ENCODE measurements at regions not wholly inside any gene's neighbourhood (a gene's known extent, or its start where the extent isn't known, plus 50 kb on each side); places are given as distances from the start of the nearest gene placed in this dataset.
"Not testable (repeated sequence)": the region's sequence is repeated elsewhere in the genome, so short reads cannot be mapped to it uniquely, and the experiment has no call there.

DNA sequence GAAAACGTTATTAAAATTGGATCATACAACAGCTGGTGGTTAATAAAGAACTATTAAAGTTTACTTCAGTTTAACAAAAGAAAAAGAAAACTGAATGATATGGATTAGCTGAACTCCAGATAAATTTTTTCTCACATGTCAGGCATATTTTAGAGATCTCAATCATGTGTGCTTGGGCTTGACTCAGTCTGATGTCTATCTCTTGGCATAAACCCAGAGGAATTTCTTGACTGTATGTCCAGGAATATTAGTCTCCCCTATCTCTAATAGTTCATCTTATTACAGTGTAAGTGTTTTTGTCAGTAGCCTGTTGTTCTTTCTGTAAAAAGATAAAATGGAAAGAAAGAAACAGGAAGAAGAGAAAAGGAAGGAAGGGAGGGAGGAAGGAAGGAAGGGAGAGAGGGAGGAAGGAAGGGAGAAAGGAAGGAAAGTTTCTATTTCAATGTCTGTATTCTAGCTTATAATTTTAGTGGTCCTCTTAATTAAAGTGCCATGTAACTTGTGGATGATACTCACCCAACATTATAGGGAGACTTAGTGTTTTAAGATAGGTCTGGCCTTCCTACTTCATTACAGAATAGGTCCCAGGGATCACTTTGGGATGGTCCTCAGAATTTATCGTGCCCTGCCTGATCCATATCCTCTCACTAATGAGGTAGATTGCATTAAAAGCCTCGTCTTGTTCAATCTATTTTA lies 99.7 kb upstream of the UGP2 start:
- peaks cover 4% of the 10 kb centered on the region for H3K9me3 Mint-ChIP-seq
- H3K27ac Mint-ChIP-seq = no peak overlapping the region
- H3K4me3 Mint-ChIP-seq = no peak overlapping the region
- no peaks in the 10 kb centered on the region for H3K4me1 Mint-ChIP-seq
- DNase-seq (ENCODE audit: low spot score in 2 of 2) (no peak), ATAC-seq (no peak)
- H3K36me3 Mint-ChIP-seq = no peaks in the 10 kb centered on the region

- H3K36me3 Mint-ChIP-seq = no peaks in the 10 kb centered on the region
- H3K27ac Mint-ChIP-seq = no peak overlapping the region
- H3K4me1 Mint-ChIP-seq = no peaks in the 10 kb centered on the region
- no peak for DNase-seq (ENCODE audit: low spot score in 2 of 2)
- no peak overlapping the region for H3K4me3 Mint-ChIP-seq
- H3K9me3 Mint-ChIP-seq = peaks cover 7% of the 10 kb centered on the region
- no peak for ATAC-seq
Observed at GRCh38 chr2:63742580-63742976, 99.1 kb upstream of the UGP2 start.

GRCh38 chr2:63743170-63743981 lies 98.3 kb upstream of the UGP2 start:
- H3K4me3 Mint-ChIP-seq = no peak overlapping the region
- ATAC-seq (no peak), DNase-seq (ENCODE audit: low spot score in 2 of 2) (no peak)
- no peaks in the 10 kb centered on the region for H3K36me3 Mint-ChIP-seq
- H3K4me1 Mint-ChIP-seq = no peaks in the 10 kb centered on the region
- H3K27ac Mint-ChIP-seq = no peak overlapping the region
- H3K9me3 Mint-ChIP-seq = peaks cover 7% of the 10 kb centered on the region

GRCh38 chr2:63743982-63744966 lies 97.4 kb upstream of the UGP2 start:
- H3K27ac Mint-ChIP-seq = no peak overlapping the region
- H3K36me3 Mint-ChIP-seq = no peaks in the 10 kb centered on the region
- no peak for ATAC-seq
- peaks cover 7% of the 10 kb centered on the region for H3K9me3 Mint-ChIP-seq
- H3K4me3 Mint-ChIP-seq = no peak overlapping the region
- DNase-seq (ENCODE audit: low spot score in 2 of 2) = no peak
- H3K4me1 Mint-ChIP-seq = no peaks in the 10 kb centered on the region

GRCh38 chr2:63746548-63746947 lies 95.1 kb upstream of the UGP2 start:
- DNase-seq (ENCODE audit: low spot score in 2 of 2); H3K4me3 Mint-ChIP-seq; H3K36me3 Mint-ChIP-seq; ATAC-seq; H3K9me3 Mint-ChIP-seq; H3K27ac Mint-ChIP-seq; H3K4me1 Mint-ChIP-seq: not testable (repeated sequence)

DNA sequence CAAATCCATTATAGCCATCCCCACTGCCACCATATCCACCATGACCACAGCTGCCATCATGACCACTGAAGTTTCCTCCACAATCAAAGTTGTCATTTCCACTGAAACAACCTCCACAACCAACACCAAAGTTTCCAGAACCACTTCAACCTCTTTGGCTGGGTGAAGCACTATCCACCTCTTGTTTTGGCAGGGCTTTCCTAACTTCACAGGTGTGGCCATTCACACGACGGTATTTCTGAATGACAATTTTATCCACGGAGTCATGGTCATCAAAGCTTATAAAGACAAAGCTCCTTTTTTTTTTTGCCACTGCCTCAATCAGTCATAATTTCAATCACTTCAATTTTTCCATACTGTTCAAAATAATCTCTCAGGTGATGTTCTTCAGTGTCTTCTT lies 89.8 kb upstream of the UGP2 start:
- peaks cover 10% of the 10 kb centered on the region for H3K4me1 Mint-ChIP-seq
- H3K27ac Mint-ChIP-seq = no peak overlapping the region
- ATAC-seq (no peak), DNase-seq (ENCODE audit: low spot score in 2 of 2) (no peak)
- peaks cover 4% of the 10 kb centered on the region for H3K9me3 Mint-ChIP-seq
- no peaks in the 10 kb centered on the region for H3K36me3 Mint-ChIP-seq
- H3K4me3 Mint-ChIP-seq = no peak overlapping the region

GRCh38 chr2:63755216-63755615 lies 86.5 kb upstream of the UGP2 start:
- no peak for ATAC-seq
- Mint-ChIP-seq H3K4me1 (peaks cover 10% of the 10 kb centered on the region), H3K9me3 (no peaks in the 10 kb centered on the region), H3K36me3 (no peaks in the 10 kb centered on the region), H3K27ac (no peak overlapping the region), H3K4me3 (no peak overlapping the region)
- DNase-seq (ENCODE audit: low spot score in 2 of 2) = no peak

- DNase-seq (ENCODE audit: low spot score in 2 of 2) (no peak), ATAC-seq (no peak)
- no peak overlapping the region for H3K4me3 Mint-ChIP-seq
- no peaks in the 10 kb centered on the region for H3K36me3 Mint-ChIP-seq
- peaks cover 10% of the 10 kb centered on the region for H3K4me1 Mint-ChIP-seq
- H3K27ac Mint-ChIP-seq = no peak overlapping the region
- H3K9me3 Mint-ChIP-seq = no peaks in the 10 kb centered on the region
Observed at GRCh38 chr2:63755965-63756364, 85.7 kb upstream of the UGP2 start.

- no peaks in the 10 kb centered on the region for H3K4me1 Mint-ChIP-seq
- no peak overlapping the region for H3K27ac Mint-ChIP-seq
- no peak overlapping the region for H3K4me3 Mint-ChIP-seq
Observed at GRCh38 chr2:63763391-63763941, 78.2 kb upstream of the UGP2 start.

GRCh38 chr2:63764630-63765029 lies 77.1 kb upstream of the UGP2 start:
- H3K9me3 Mint-ChIP-seq = no peaks in the 10 kb centered on the region
- ATAC-seq (no peak), DNase-seq (ENCODE audit: low spot score in 2 of 2) (no peak)
- no peaks in the 10 kb centered on the region for H3K36me3 Mint-ChIP-seq
- no peak overlapping the region for H3K27ac Mint-ChIP-seq
- H3K4me1 Mint-ChIP-seq = no peaks in the 10 kb centered on the region
- H3K4me3 Mint-ChIP-seq = no peak overlapping the region

More at GRCh38 chr2:63763391-63763941, 78.2 kb upstream of the UGP2 start:
- Mint-ChIP-seq H3K9me3 (no peaks in the 10 kb centered on the region), H3K36me3 (no peaks in the 10 kb centered on the region)
- DNase-seq (ENCODE audit: low spot score in 2 of 2) (no peak), ATAC-seq (no peak)

DNA sequence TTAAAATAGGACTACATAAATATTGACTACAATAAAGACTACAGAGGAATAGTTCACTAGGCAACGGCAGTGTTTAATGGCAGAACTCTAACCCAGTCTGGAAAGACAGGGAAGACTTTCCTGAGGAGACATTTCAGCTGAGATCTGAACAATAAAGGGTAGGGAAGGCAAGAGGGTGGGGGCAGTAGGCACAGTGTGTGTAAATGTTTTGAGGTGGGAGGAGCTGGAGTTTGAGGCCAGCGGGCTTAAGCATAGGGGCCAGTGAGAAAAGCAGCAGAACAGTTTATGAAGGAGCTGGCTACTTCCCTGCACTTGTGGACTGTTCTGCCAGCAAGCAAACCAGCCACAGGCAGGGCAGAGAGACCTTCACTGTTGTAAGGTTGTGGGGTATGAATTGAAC lies 76.6 kb upstream of the UGP2 start:
- H3K36me3 Mint-ChIP-seq = no peaks in the 10 kb centered on the region
- ATAC-seq (no peak), DNase-seq (ENCODE audit: low spot score in 2 of 2) (no peak)
- H3K9me3 Mint-ChIP-seq = no peaks in the 10 kb centered on the region
- no peak overlapping the region for H3K4me3 Mint-ChIP-seq
- H3K27ac Mint-ChIP-seq = no peak overlapping the region
- no peaks in the 10 kb centered on the region for H3K4me1 Mint-ChIP-seq

DNA sequence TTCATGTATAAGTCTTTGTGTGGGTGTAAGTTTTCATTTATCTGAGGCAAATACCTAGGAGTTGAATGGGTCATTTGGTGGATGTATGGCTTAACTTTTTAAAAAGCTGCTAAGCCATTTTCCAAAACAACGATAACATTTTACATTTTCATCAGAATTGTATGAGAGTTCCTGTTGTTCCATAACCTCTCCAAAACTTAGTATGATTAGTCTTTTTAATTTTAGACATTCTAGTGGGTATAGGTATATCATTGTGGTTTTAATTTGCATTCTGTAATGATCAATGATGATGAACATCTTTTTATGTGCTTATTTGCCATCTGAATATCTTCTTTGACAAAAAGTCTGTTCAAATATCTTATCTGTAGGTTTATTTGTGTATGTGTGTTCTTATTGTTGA lies 74.4 kb upstream of the UGP2 start:
- Mint-ChIP-seq H3K4me3 (no peak overlapping the region), H3K36me3 (no peaks in the 10 kb centered on the region), H3K4me1 (no peaks in the 10 kb centered on the region), H3K27ac (no peak overlapping the region), H3K9me3 (no peaks in the 10 kb centered on the region)
- no peak for ATAC-seq
- DNase-seq (ENCODE audit: low spot score in 2 of 2) = no peak

GRCh38 chr2:63768051-63768450 lies 73.6 kb upstream of the UGP2 start:
- no peak overlapping the region for H3K27ac Mint-ChIP-seq
- no peak overlapping the region for H3K4me3 Mint-ChIP-seq
- no peaks in the 10 kb centered on the region for H3K36me3 Mint-ChIP-seq
- DNase-seq (ENCODE audit: low spot score in 2 of 2) = no peak
- no peak for ATAC-seq
- no peaks in the 10 kb centered on the region for H3K4me1 Mint-ChIP-seq
- H3K9me3 Mint-ChIP-seq = no peaks in the 10 kb centered on the region

DNA sequence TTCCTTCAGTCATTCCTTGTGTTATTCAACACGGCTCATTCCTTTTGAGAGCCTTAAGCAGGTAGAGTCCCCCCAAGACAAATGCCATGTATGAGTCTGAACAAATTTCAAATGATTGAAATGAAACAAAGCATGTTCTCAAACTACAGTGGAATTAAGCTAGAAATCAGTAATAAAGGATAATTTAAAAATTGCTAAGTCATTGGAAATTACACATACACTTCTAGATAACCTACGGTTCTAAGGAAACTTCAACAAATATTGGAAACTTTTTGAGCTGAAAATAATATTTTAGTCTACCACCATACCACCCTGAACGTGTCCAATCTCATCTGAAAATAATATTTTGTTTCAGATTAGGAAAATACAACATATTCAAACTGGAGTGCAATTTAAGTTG lies 71.8 kb upstream of the UGP2 start:
- Mint-ChIP-seq H3K4me3 (no peak overlapping the region), H3K9me3 (no peaks in the 10 kb centered on the region), H3K4me1 (no peaks in the 10 kb centered on the region), H3K27ac (no peak overlapping the region), H3K36me3 (no peaks in the 10 kb centered on the region)
- ATAC-seq (no peak), DNase-seq (ENCODE audit: low spot score in 2 of 2) (no peak)

DNA sequence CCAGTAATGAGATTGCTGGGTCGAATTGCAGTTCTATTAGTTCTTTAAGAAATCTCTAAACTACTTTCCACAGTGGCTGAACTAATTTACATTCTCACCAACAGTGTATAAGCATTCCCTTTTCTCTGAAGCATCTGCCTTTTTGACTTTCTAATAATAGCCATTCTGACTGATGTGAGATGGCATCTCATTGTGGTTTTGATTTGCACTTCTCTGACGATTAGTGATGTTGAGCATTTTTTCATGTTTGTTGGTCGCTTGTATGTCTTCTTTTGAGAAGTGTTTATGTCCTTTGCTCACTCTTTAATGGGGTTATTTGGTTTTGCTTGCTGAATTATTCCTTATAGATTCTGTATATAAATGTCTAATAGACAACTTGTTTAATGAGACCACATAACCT lies 69.6 kb upstream of the UGP2 start:
- H3K36me3 Mint-ChIP-seq = no peaks in the 10 kb centered on the region
- DNase-seq (ENCODE audit: low spot score in 2 of 2) (no peak), ATAC-seq (no peak)
- H3K4me3 Mint-ChIP-seq = no peak overlapping the region
- H3K27ac Mint-ChIP-seq = no peak overlapping the region
- no peaks in the 10 kb centered on the region for H3K9me3 Mint-ChIP-seq
- no peaks in the 10 kb centered on the region for H3K4me1 Mint-ChIP-seq

All from stimulated activated effector memory CD8-positive, alpha-beta T cell treated with anti-CD3 and anti-CD28 coated beads, Interleukin-12 subunit alpha, Interleukin-12 subunit beta, amount 100 ng/mL, for 72 hours (primary cell).